ENCODE measurements at regions not wholly inside any gene's neighbourhood (a gene's known extent, or its start where the extent isn't known, plus 50 kb on each side); places are given as distances from the start of the nearest gene placed in this dataset.

- TF ChIP-seq POLR2A (IDR thresholded peaks at IDR 0.05) (no peak), POLR2AphosphoS5 (IDR thresholded peaks at IDR 0.05) (no peak)
Measured at GRCh38 chr2:48838029-48838428, 82.5 kb upstream of the LHCGR start.
